ENCODE measurements at regions not wholly inside any gene's neighbourhood (a gene's known extent, or its start where the extent isn't known, plus 50 kb on each side); places are given as distances from the start of the nearest gene placed in this dataset.

GRCh38 chr12:46437469-46437868, 64.9 kb upstream of the SLC38A2 start:
- TF ChIP-seq EZH2 (IDR thresholded peaks at IDR 0.05; ENCODE audit: low read length, missing control alignments) (no peak), CTCF (conservative IDR thresholded peaks at IDR 0.05 in 1 of 2, IDR thresholded peaks at IDR 0.05 in 1 of 2; ENCODE audit: low read depth in 1 of 2, low read length in 2 of 2) (no peak)
